ENCODE measurements at regions not wholly inside any gene's neighbourhood (a gene's known extent, or its start where the extent isn't known, plus 50 kb on each side); places are given as distances from the start of the nearest gene placed in this dataset.

- Mint-ChIP-seq H3K4me1 (peaks cover 71% of the 10 kb centered on the region), H3K27ac (peak overlapping the region; percentile 96)
- ATAC-seq: peak; percentile 79
Measured at GRCh38 chr10:7507887-7508726, 97.3 kb upstream of the SFMBT2 start.

GRCh38 chr10:7506571-7506970, 95.7 kb upstream of the SFMBT2 start:
- CTCF ChIA-PET: interaction anchor here (1.0 to 2.6 kb wide), 3 partner anchors 12 to 22 kb away, joined by 3 to 10 read pairs (median 3); no protein-coding TSS in a partner anchor
- H3K4me3 Mint-ChIP-seq: no peak overlapping the region
- DNase-seq (no peak), ATAC-seq (no peak)
- peaks cover 32% of the 10 kb centered on the region for H3K9me3 Mint-ChIP-seq (ENCODE audit: low read depth)
- H3K27ac Mint-ChIP-seq: peak overlapping the region; percentile 96
- peaks cover 58% of the 10 kb centered on the region for H3K36me3 Mint-ChIP-seq
- H3K4me1 Mint-ChIP-seq: peaks cover 72% of the 10 kb centered on the region
- H3K27me3 Mint-ChIP-seq: peaks cover 4% of the 10 kb centered on the region

More at GRCh38 chr10:7507887-7508726, 97.3 kb upstream of the SFMBT2 start:
- CTCF ChIA-PET: interaction anchor here (1.3 to 5.6 kb wide), 6 partner anchors 16 to 179 kb away, joined by 3 to 31 read pairs (median 10); partner anchors contain the start of gene SFMBT2
- peak; percentile 89 for DNase-seq
- peak overlapping the region; percentile 41 for H3K4me3 Mint-ChIP-seq
- peaks cover 4% of the 10 kb centered on the region for H3K27me3 Mint-ChIP-seq
- H3K9me3 Mint-ChIP-seq (ENCODE audit: low read depth): peaks cover 32% of the 10 kb centered on the region
- peaks cover 61% of the 10 kb centered on the region for H3K36me3 Mint-ChIP-seq

- ATAC-seq (no peak), DNase-seq (no peak)
- Mint-ChIP-seq H3K27me3 (peaks cover 4% of the 10 kb centered on the region), H3K36me3 (peaks cover 46% of the 10 kb centered on the region), H3K4me3 (no peak overlapping the region), H3K27ac (peak overlapping the region; percentile 24), H3K4me1 (peaks cover 75% of the 10 kb centered on the region), H3K9me3 (ENCODE audit: low read depth) (peaks cover 22% of the 10 kb centered on the region)
- CTCF ChIA-PET: interaction anchor here (1.1 kb wide), 2 partner anchors 11 to 12 kb away, joined by 3 to 4 read pairs; no protein-coding TSS in a partner anchor
Measured at GRCh38 chr10:7505196-7505595, 94.4 kb upstream of the SFMBT2 start.

- Mint-ChIP-seq H3K36me3 (peaks cover 30% of the 10 kb centered on the region), H3K9me3 (ENCODE audit: low read depth) (peaks cover 10% of the 10 kb centered on the region), H3K27me3 (peaks cover 4% of the 10 kb centered on the region), H3K27ac (no peak overlapping the region), H3K4me3 (no peak overlapping the region), H3K4me1 (peaks cover 60% of the 10 kb centered on the region)
- no peak for DNase-seq
- ATAC-seq: no peak
- CTCF ChIA-PET: interaction anchor here (0.6 to 1.4 kb wide), 4 partner anchors 9 to 92 kb away, joined by 3 to 4 read pairs (median 3); partner anchors contain the start of gene SFMBT2
Measured at GRCh38 chr10:7503190-7503589, 92.4 kb upstream of the SFMBT2 start.

GRCh38 chr10:7501157-7501556, 90.3 kb upstream of the SFMBT2 start:
- peak; percentile 89 for ATAC-seq
- peaks cover 46% of the 10 kb centered on the region for H3K4me1 Mint-ChIP-seq
- peak overlapping the region; percentile 16 for H3K27ac Mint-ChIP-seq
- CTCF ChIA-PET: interaction anchor here (0.6 to 2.1 kb wide), 7 partner anchors 9 to 84 kb away, joined by 3 to 9 read pairs (median 4); no protein-coding TSS in a partner anchor
- H3K9me3 Mint-ChIP-seq (ENCODE audit: low read depth): peaks cover 3% of the 10 kb centered on the region
- H3K27me3 Mint-ChIP-seq: no peaks in the 10 kb centered on the region
- no peak overlapping the region for H3K4me3 Mint-ChIP-seq
- peaks cover 14% of the 10 kb centered on the region for H3K36me3 Mint-ChIP-seq
- DNase-seq: peak; percentile 71

- H3K4me3 Mint-ChIP-seq: no peak overlapping the region
- H3K36me3 Mint-ChIP-seq: peaks cover 5% of the 10 kb centered on the region
- no peak for ATAC-seq
- H3K9me3 Mint-ChIP-seq (ENCODE audit: low read depth): peaks cover 2% of the 10 kb centered on the region
- CTCF ChIA-PET: interaction anchor here (1.4 kb wide), 1 partner anchor 13 kb away, joined by 4 read pairs; no protein-coding TSS in a partner anchor
- no peaks in the 10 kb centered on the region for H3K27me3 Mint-ChIP-seq
- DNase-seq: no peak
- H3K4me1 Mint-ChIP-seq: peaks cover 58% of the 10 kb centered on the region
- H3K27ac Mint-ChIP-seq: no peak overlapping the region
Measured at GRCh38 chr10:7498111-7498510, 87.3 kb upstream of the SFMBT2 start.

- no peak for DNase-seq
- Mint-ChIP-seq H3K27ac (no peak overlapping the region), H3K4me1 (peaks cover 71% of the 10 kb centered on the region), H3K27me3 (no peaks in the 10 kb centered on the region), H3K4me3 (no peak overlapping the region), H3K36me3 (peaks cover 18% of the 10 kb centered on the region), H3K9me3 (ENCODE audit: low read depth) (no peaks in the 10 kb centered on the region)
- no peak for ATAC-seq
- CTCF ChIA-PET: interaction anchor here (1.2 to 2.7 kb wide), 3 partner anchors 8 to 10 kb away, joined by 3 to 12 read pairs (median 4); no protein-coding TSS in a partner anchor
Measured at GRCh38 chr10:7493996-7494395, 83.2 kb upstream of the SFMBT2 start.

GRCh38 chr10:7492660-7493046, 81.8 kb upstream of the SFMBT2 start:
- no peaks in the 10 kb centered on the region for H3K27me3 Mint-ChIP-seq
- H3K27ac Mint-ChIP-seq: peak overlapping the region; percentile 93
- peak overlapping the region; percentile 28 for H3K4me3 Mint-ChIP-seq
- CTCF ChIA-PET: interaction anchor here (0.9 to 2.7 kb wide), 8 partner anchors 8 to 82 kb away, joined by 3 to 15 read pairs (median 8); partner anchors contain the start of gene SFMBT2
- no peak for DNase-seq
- peaks cover 22% of the 10 kb centered on the region for H3K36me3 Mint-ChIP-seq
- no peaks in the 10 kb centered on the region for H3K9me3 Mint-ChIP-seq (ENCODE audit: low read depth)
- peaks cover 79% of the 10 kb centered on the region for H3K4me1 Mint-ChIP-seq
- ATAC-seq: peak; percentile 60

- DNase-seq (no peak), ATAC-seq (peak; percentile 84)
- Mint-ChIP-seq H3K36me3 (peaks cover 26% of the 10 kb centered on the region), H3K4me3 (peak overlapping the region; percentile 28), H3K27me3 (no peaks in the 10 kb centered on the region), H3K9me3 (ENCODE audit: low read depth) (peaks cover 4% of the 10 kb centered on the region), H3K27ac (peak overlapping the region; percentile 93), H3K4me1 (peaks cover 80% of the 10 kb centered on the region)
- CTCF ChIA-PET: interaction anchor here (0.9 to 2.7 kb wide), 8 partner anchors 8 to 81 kb away, joined by 3 to 15 read pairs (median 8); partner anchors contain the start of gene SFMBT2
Measured at GRCh38 chr10:7491949-7492659, 81.3 kb upstream of the SFMBT2 start.

- no peak for ATAC-seq
- Mint-ChIP-seq H3K9me3 (ENCODE audit: low read depth) (peaks cover 6% of the 10 kb centered on the region), H3K27ac (peak overlapping the region; percentile 93), H3K4me3 (no peak overlapping the region), H3K27me3 (no peaks in the 10 kb centered on the region), H3K36me3 (peaks cover 29% of the 10 kb centered on the region), H3K4me1 (peaks cover 82% of the 10 kb centered on the region)
- DNase-seq: no peak
- CTCF ChIA-PET: interaction anchor here (1.7 to 2.4 kb wide), 3 partner anchors 8 to 80 kb away, joined by 5 to 9 read pairs (median 8); partner anchors contain the start of gene SFMBT2
Measured at GRCh38 chr10:7491230-7491629, 80.4 kb upstream of the SFMBT2 start.

- Mint-ChIP-seq H3K27ac (no peak overlapping the region), H3K4me1 (peaks cover 84% of the 10 kb centered on the region), H3K36me3 (peaks cover 37% of the 10 kb centered on the region), H3K4me3 (no peak overlapping the region), H3K27me3 (no peaks in the 10 kb centered on the region), H3K9me3 (ENCODE audit: low read depth) (peaks cover 6% of the 10 kb centered on the region)
- no peak for ATAC-seq
- CTCF ChIA-PET: interaction anchor here (0.8 to 1.9 kb wide), 5 partner anchors 8 to 570 kb away, joined by 3 to 4 read pairs (median 3); partner anchors contain the start of gene SFMBT2
- no peak for DNase-seq
Measured at GRCh38 chr10:7488418-7488829, 77.6 kb upstream of the SFMBT2 start.

- Mint-ChIP-seq H3K27me3 (no peaks in the 10 kb centered on the region), H3K9me3 (ENCODE audit: low read depth) (peaks cover 6% of the 10 kb centered on the region), H3K36me3 (peaks cover 44% of the 10 kb centered on the region), H3K4me3 (no peak overlapping the region), H3K4me1 (peaks cover 84% of the 10 kb centered on the region), H3K27ac (peak overlapping the region; percentile 37)
- DNase-seq (no peak), ATAC-seq (no peak)
- CTCF ChIA-PET: no interaction called here
Measured at GRCh38 chr10:7487528-7487927, 76.7 kb upstream of the SFMBT2 start.

GRCh38 chr10:7486528-7486927, 75.7 kb upstream of the SFMBT2 start:
- Mint-ChIP-seq H3K9me3 (ENCODE audit: low read depth) (peaks cover 6% of the 10 kb centered on the region), H3K4me1 (peaks cover 84% of the 10 kb centered on the region), H3K36me3 (peaks cover 41% of the 10 kb centered on the region), H3K27ac (peak overlapping the region; percentile 54), H3K4me3 (no peak overlapping the region), H3K27me3 (no peaks in the 10 kb centered on the region)
- ATAC-seq: no peak
- no peak for DNase-seq
- CTCF ChIA-PET: interaction anchor here (0.7 to 1.0 kb wide), 3 partner anchors 8 to 39 kb away, joined by 3 to 4 read pairs (median 4); no protein-coding TSS in a partner anchor

Measured in activated CD8-positive, alpha-beta memory T cell treated with anti-CD3 and anti-CD28 coated beads, Interleukin-2, amount 10 ng/mL, durations not matched to agents 7 days and 5 days (primary cell).